ENCODE measurements at regions not wholly inside any gene's neighbourhood (a gene's known extent, or its start where the extent isn't known, plus 50 kb on each side); places are given as distances from the start of the nearest gene placed in this dataset.

DNA sequence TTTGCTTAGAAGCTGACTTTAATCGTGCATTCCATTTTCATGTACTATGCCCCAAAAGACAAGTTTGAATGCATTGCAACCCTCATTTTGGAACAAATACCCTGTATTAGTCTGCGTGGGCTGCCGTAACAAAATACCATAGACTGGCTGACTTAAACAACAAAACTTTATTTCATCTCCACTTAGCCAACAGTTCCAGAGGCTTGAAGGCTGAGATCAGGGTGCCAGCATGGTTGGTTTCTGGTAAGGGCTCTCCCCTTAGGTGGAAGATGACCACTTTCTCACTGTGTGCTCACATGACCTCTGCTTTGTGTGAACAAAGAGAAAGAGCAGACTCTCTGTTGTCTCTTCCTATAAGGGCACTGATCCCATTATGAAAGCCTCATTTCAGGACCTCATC lies 431.7 kb upstream of the MAP3K7 start:
- Histone ChIP-seq H3K9me1 (ENCODE audit: control insufficient read depth, extremely low read depth, insufficient read depth, low read length) (no peaks in the 10 kb centered on the region), H3K27ac (ENCODE audit: control insufficient read depth, insufficient read depth, low read length) (no peak overlapping the region), H4K20me1 (ENCODE audit: control insufficient read depth, extremely low read depth, insufficient read depth, low read length) (no peaks in the 10 kb centered on the region), H3K4me3 (ENCODE audit: control insufficient read depth in 2 of 3, extremely low read depth in 1 of 3, insufficient read depth in 2 of 3, low read depth in 1 of 3, low read length in 3 of 3) (no peak overlapping the region), H2AFZ (ENCODE audit: control insufficient read depth, low read length) (no peak overlapping the region), H3K9ac (ENCODE audit: control insufficient read depth, extremely low read depth, insufficient read depth, low read length) (no peak overlapping the region), H3K27me3 (ENCODE audit: control insufficient read depth, extremely low read depth, insufficient read depth, low read length) (no peaks in the 10 kb centered on the region), H3K36me3 (ENCODE audit: control insufficient read depth in 2 of 2, extremely low read depth in 1 of 2, insufficient read depth in 2 of 2, low read length in 2 of 2) (no peaks in the 10 kb centered on the region), H3K79me2 (ENCODE audit: control insufficient read depth, insufficient read depth, low read length) (no peaks in the 10 kb centered on the region), H3K9me3 (ENCODE audit: control insufficient read depth, low read depth, low read length) (no peaks in the 10 kb centered on the region), H3K4me2 (ENCODE audit: control insufficient read depth, extremely low read depth, insufficient read depth, low read depth, low read length) (no peak overlapping the region), H3K4me1 (ENCODE audit: control insufficient read depth, extremely low read depth, insufficient read depth, low read length) (no peaks in the 10 kb centered on the region)
- no peak for TF ChIP-seq EZH2 (IDR thresholded peaks at IDR 0.05; ENCODE audit: low read length)
- TF ChIP-seq, protein P1, sequence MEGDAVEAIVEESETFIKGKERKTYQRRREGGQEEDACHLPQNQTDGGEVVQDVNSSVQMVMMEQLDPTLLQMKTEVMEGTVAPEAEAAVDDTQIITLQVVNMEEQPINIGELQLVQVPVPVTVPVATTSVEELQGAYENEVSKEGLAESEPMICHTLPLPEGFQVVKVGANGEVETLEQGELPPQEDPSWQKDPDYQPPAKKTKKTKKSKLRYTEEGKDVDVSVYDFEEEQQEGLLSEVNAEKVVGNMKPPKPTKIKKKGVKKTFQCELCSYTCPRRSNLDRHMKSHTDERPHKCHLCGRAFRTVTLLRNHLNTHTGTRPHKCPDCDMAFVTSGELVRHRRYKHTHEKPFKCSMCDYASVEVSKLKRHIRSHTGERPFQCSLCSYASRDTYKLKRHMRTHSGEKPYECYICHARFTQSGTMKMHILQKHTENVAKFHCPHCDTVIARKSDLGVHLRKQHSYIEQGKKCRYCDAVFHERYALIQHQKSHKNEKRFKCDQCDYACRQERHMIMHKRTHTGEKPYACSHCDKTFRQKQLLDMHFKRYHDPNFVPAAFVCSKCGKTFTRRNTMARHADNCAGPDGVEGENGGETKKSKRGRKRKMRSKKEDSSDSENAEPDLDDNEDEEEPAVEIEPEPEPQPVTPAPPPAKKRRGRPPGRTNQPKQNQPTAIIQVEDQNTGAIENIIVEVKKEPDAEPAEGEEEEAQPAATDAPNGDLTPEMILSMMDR (optimal IDR thresholded peaks at IDR 0.05 in 1 of 3, IDR thresholded peaks at IDR 0.05 in 1 of 3, conservative IDR thresholded peaks at IDR 0.05 in 1 of 3; ENCODE audit: extremely low read depth in 1 of 3, insufficient read depth in 2 of 3, low read length in 3 of 3): no peak
- FAIRE-seq (no peak), DNase-seq (ENCODE audit: low read depth, low spot score) (no peak)
- dilution Hi-C loops (cut with MboI; ENCODE audit: extremely low pct_ligation_motif_present, low sequenced_read_pairs): no loop called here

DNA sequence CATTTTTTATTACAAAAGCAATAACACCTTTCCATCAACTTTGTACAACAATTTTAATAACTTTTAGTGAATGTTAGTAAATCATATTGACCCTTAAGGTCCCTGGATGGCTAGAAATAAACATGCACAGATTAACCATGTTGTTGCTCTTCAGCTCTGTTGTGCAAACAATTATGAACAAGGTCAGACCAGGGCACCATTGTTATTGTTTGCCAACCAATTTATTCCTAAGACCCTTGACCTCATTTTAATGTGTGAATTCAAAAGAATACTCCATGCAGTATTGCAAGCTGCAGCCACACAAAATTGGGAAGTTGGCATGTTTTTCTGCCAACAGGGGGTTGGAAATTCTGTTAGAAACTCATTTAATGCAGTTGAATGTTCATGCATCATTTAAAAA lies 426.6 kb upstream of the MAP3K7 start:
- no peak overlapping the region for H3K9ac ChIP-seq (ENCODE audit: control insufficient read depth, extremely low read depth, insufficient read depth, low read length)
- H3K4me1 ChIP-seq (ENCODE audit: control insufficient read depth, extremely low read depth, insufficient read depth, low read length): no peaks in the 10 kb centered on the region
- no peak overlapping the region for H3K27ac ChIP-seq (ENCODE audit: control insufficient read depth, insufficient read depth, low read length)
- no peaks in the 10 kb centered on the region for H3K27me3 ChIP-seq (ENCODE audit: control insufficient read depth, extremely low read depth, insufficient read depth, low read length)
- H2AFZ ChIP-seq (ENCODE audit: control insufficient read depth, low read length): no peak overlapping the region
- FAIRE-seq: no peak
- TF ChIP-seq, protein P1 (optimal IDR thresholded peaks at IDR 0.05 in 1 of 3, IDR thresholded peaks at IDR 0.05 in 1 of 3, conservative IDR thresholded peaks at IDR 0.05 in 1 of 3; ENCODE audit: extremely low read depth in 1 of 3, insufficient read depth in 2 of 3, low read length in 3 of 3): no peak
- TF ChIP-seq EZH2 (IDR thresholded peaks at IDR 0.05; ENCODE audit: low read length): no peak
- H3K79me2 ChIP-seq (ENCODE audit: control insufficient read depth, insufficient read depth, low read length): no peaks in the 10 kb centered on the region
- DNase-seq (ENCODE audit: low read depth, low spot score): no peak
- no peaks in the 10 kb centered on the region for H3K9me3 ChIP-seq (ENCODE audit: control insufficient read depth, low read depth, low read length)
- no peak overlapping the region for H3K4me3 ChIP-seq (ENCODE audit: control insufficient read depth in 2 of 3, extremely low read depth in 1 of 3, insufficient read depth in 2 of 3, low read depth in 1 of 3, low read length in 3 of 3)
- no peaks in the 10 kb centered on the region for H4K20me1 ChIP-seq (ENCODE audit: control insufficient read depth, extremely low read depth, insufficient read depth, low read length)
- H3K36me3 ChIP-seq (ENCODE audit: control insufficient read depth in 2 of 2, extremely low read depth in 1 of 2, insufficient read depth in 2 of 2, low read length in 2 of 2): no peaks in the 10 kb centered on the region
- dilution Hi-C loops (cut with MboI; ENCODE audit: extremely low pct_ligation_motif_present, low sequenced_read_pairs): no loop called here
- no peak overlapping the region for H3K4me2 ChIP-seq (ENCODE audit: control insufficient read depth, extremely low read depth, insufficient read depth, low read depth, low read length)
- H3K9me1 ChIP-seq (ENCODE audit: control insufficient read depth, extremely low read depth, insufficient read depth, low read length): no peaks in the 10 kb centered on the region

All from keratinocyte (primary cell).